Prostate gland (tissue), 2 donors: ENCODE measurements at regions not wholly inside any gene's neighbourhood (a gene's known extent, or its start where the extent isn't known, plus 50 kb on each side); places are given as distances from the start of the nearest gene placed in this dataset.

ENCODE experiments used
- DNase-seq: peaks from one replicate; pipeline ENCODE4 v3.0.0-alpha.2; 2019; ENCODE audit warnings: low spot score
- H3K27ac ChIP-seq, 2 donors: fragments of 200-600 bp; sonication (generic); 2 replicates each; pipeline ENCODE4 v1.5.1; 2017 to 2019
- H3K27me3 ChIP-seq: fragments of 200-600 bp; sonication (generic); replicated peaks from 2 replicates; pipeline ENCODE4 v1.5.1; 2019; ENCODE audit not compliant: insufficient read depth
- H3K36me3 ChIP-seq, 2 donors: fragments of 200-600 bp; sonication (generic); 1 replicate in 1 of 2; 2 replicates in 1 of 2; pipeline versions ENCODE4 v1.5.1 to v1.8.1; 2017 to 2019
- H3K4me1 ChIP-seq: fragments of 200-600 bp; sonication (generic); replicated peaks from 2 replicates; pipeline ENCODE4 v1.5.1; 2019
- H3K4me3 ChIP-seq, 2 donors: fragments of 200-600 bp; sonication (generic); 2 replicates each; pipeline ENCODE4 v1.5.1; 2017 to 2019
- H3K9me3 ChIP-seq: fragments of 200-600 bp; sonication (generic); 2 replicates; pipeline ENCODE4 v1.5.1; 2017
- POLR2A ChIP-seq: fragments of 450-650 bp; IDR thresholded peaks from one replicate; pipeline ENCODE4 v1.6.1; 2016; ENCODE audit warnings: antibody characterized with exemption, mild to moderate bottlenecking
- POLR2AphosphoS5 ChIP-seq: sonication (generic); formaldehyde crosslinking; IDR thresholded peaks from one replicate; pipeline ENCODE4 v1.6.1; 2017; ENCODE audit warnings: antibody characterized with exemption
- WGBS: methylation state at CpG from one replicate; pipeline ENCODE4 v1.1.5; 2018; 5-methylcytosine and 5-hydroxymethylcytosine counted together
- intact Hi-C: fragments of 100-400 bp; cut with DNase I; formaldehyde crosslinking; loops from one replicate; pipeline ENCODE4 v1.14.2; 2022
- TF ChIP-seq, protein P1 (sequence below), 4 experiments: fragments of 200-600 bp in 2 of 4; fragments of 450-650 bp in 2 of 4; sonication (generic) in 2 of 4; IDR thresholded peaks; 1 replicate in 3 of 4; 2 replicates in 1 of 4; pipeline ENCODE4 v1.5.1; 2016 to 2019; ENCODE audit warnings: antibody characterized with exemption in 4 of 4, mild to moderate bottlenecking in 2 of 4, moderate library complexity in 2 of 4

- 72% methylated on average over 1 of the region's 1 CpG for WGBS
Measured at GRCh38 chr4:188867796-188868195, 728.6 kb downstream of the TRIML1 start.

GRCh38 chr4:188869581-188869980, 730.3 kb downstream of the TRIML1 start:
- Histone ChIP-seq H3K36me3 (no peaks in the 10 kb centered on the region), H3K4me1 (no peaks in the 10 kb centered on the region), H3K27me3 (no peaks in the 10 kb centered on the region), H3K9me3 (no peaks in the 10 kb centered on the region), H3K27ac (no peak overlapping the region), H3K4me3 (no peak overlapping the region)
- no peak for TF ChIP-seq POLR2AphosphoS5
- no peak for TF ChIP-seq POLR2A
- TF ChIP-seq, protein P1, sequence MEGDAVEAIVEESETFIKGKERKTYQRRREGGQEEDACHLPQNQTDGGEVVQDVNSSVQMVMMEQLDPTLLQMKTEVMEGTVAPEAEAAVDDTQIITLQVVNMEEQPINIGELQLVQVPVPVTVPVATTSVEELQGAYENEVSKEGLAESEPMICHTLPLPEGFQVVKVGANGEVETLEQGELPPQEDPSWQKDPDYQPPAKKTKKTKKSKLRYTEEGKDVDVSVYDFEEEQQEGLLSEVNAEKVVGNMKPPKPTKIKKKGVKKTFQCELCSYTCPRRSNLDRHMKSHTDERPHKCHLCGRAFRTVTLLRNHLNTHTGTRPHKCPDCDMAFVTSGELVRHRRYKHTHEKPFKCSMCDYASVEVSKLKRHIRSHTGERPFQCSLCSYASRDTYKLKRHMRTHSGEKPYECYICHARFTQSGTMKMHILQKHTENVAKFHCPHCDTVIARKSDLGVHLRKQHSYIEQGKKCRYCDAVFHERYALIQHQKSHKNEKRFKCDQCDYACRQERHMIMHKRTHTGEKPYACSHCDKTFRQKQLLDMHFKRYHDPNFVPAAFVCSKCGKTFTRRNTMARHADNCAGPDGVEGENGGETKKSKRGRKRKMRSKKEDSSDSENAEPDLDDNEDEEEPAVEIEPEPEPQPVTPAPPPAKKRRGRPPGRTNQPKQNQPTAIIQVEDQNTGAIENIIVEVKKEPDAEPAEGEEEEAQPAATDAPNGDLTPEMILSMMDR (IDR thresholded peaks at IDR 0.05), result no peak
- DNase-seq, result no peak
- intact Hi-C loops, result no loop called here
- WGBS, result 85% methylated on average over 8 of the region's 8 CpGs

More at GRCh38 chr4:188867796-188868195, 728.6 kb downstream of the TRIML1 start:
- Histone ChIP-seq H3K4me1 (no peaks in the 10 kb centered on the region), H3K9me3 (no peaks in the 10 kb centered on the region), H3K4me3 (no peak overlapping the region), H3K27ac (no peak overlapping the region), H3K27me3 (no peaks in the 10 kb centered on the region), H3K36me3 (no peaks in the 10 kb centered on the region)
- TF ChIP-seq, protein P1 (IDR thresholded peaks at IDR 0.05), result no peak
- TF ChIP-seq POLR2A (no peak), POLR2AphosphoS5 (no peak)
- no peak for DNase-seq
- intact Hi-C loops, result no loop called here

- H3K27me3 ChIP-seq, result no peaks in the 10 kb centered on the region
- no peak overlapping the region for H3K4me3 ChIP-seq
- no peak for DNase-seq
- no peaks in the 10 kb centered on the region for H3K36me3 ChIP-seq
- H3K9me3 ChIP-seq, result no peaks in the 10 kb centered on the region
- no peak overlapping the region for H3K27ac ChIP-seq
- no peaks in the 10 kb centered on the region for H3K4me1 ChIP-seq
- intact Hi-C loops, result no loop called here
- 52% methylated on average over 13 of the region's 13 CpGs for WGBS
- no peak for TF ChIP-seq POLR2A
- no peak for TF ChIP-seq POLR2AphosphoS5
- TF ChIP-seq, protein P1 (IDR thresholded peaks at IDR 0.05), result no peak
Measured at GRCh38 chr4:188872809-188873208, 733.6 kb downstream of the TRIML1 start.

GRCh38 chr4:188876881-188877280, 737.6 kb downstream of the TRIML1 start:
- Histone ChIP-seq H3K9me3 (no peaks in the 10 kb centered on the region), H3K27ac (no peak overlapping the region), H3K4me1 (no peaks in the 10 kb centered on the region), H3K4me3 (no peak overlapping the region), H3K36me3 (no peaks in the 10 kb centered on the region), H3K27me3 (no peaks in the 10 kb centered on the region)
- TF ChIP-seq, protein P1 (IDR thresholded peaks at IDR 0.05), result no peak
- TF ChIP-seq POLR2AphosphoS5, result no peak
- no peak for TF ChIP-seq POLR2A
- WGBS, result 73% methylated on average over 3 of the region's 3 CpGs
- DNase-seq, result no peak
- intact Hi-C loops, result no loop called here

- DNase-seq, result no peak
- Histone ChIP-seq H3K36me3 (no peaks in the 10 kb centered on the region), H3K4me3 (no peak overlapping the region), H3K27me3 (no peaks in the 10 kb centered on the region), H3K9me3 (no peaks in the 10 kb centered on the region), H3K4me1 (no peaks in the 10 kb centered on the region), H3K27ac (no peak overlapping the region)
- 71% methylated on average over 2 of the region's 2 CpGs for WGBS
- TF ChIP-seq POLR2A (no peak), POLR2AphosphoS5 (no peak)
- TF ChIP-seq, protein P1 (IDR thresholded peaks at IDR 0.05), result no peak
- intact Hi-C loops, result no loop called here
Measured at GRCh38 chr4:188879598-188879997, 740.4 kb downstream of the TRIML1 start.
